NB4 (cell line): ENCODE measurements at regions not wholly inside any gene's neighbourhood (a gene's known extent, or its start where the extent isn't known, plus 50 kb on each side); places are given as distances from the start of the nearest gene placed in this dataset.

Source experiments
- CTCF ChIP-seq: IDR thresholded peaks from one replicate; pipeline ENCODE4 v1.5.1; 2012; ENCODE audit warnings: low read depth, low read length
- MYC ChIP-seq: IDR thresholded peaks from 2 replicates; pipeline ENCODE4 v1.6.1; 2011; ENCODE audit warnings: low read depth, low read length
- POLR2A ChIP-seq: IDR thresholded peaks from 2 replicates; pipeline ENCODE4 v1.6.1; 2011; ENCODE audit warnings: mild to moderate bottlenecking; ENCODE audit not compliant: insufficient read length; ENCODE audit errors: extremely low read depth

GRCh38 chr2:3972377-3972776, 269.0 kb downstream of the DCDC2C start:
- no peak for TF ChIP-seq CTCF
- no peak for TF ChIP-seq POLR2A
- no peak for TF ChIP-seq MYC
